ENCODE measurements at regions not wholly inside any gene's neighbourhood (a gene's known extent, or its start where the extent isn't known, plus 50 kb on each side); places are given as distances from the start of the nearest gene placed in this dataset.
"Not testable (repeated sequence)": the region's sequence is repeated elsewhere in the genome, so short reads cannot be mapped to it uniquely, and the experiment has no call there.

GRCh38 chr5:12095808-12096281 lies 191.6 kb upstream of the CTNND2 start:
- no peak for TF ChIP-seq CTCF (conservative IDR thresholded peaks at IDR 0.05; ENCODE audit: low read depth, low read length)
- DNase-seq (ENCODE audit: low read depth), result no peak
- H3K4me3 ChIP-seq (ENCODE audit: low read depth, low read length), result no peak overlapping the region

- no peak for TF ChIP-seq CTCF (conservative IDR thresholded peaks at IDR 0.05; ENCODE audit: low read depth, low read length)
- H3K4me3 ChIP-seq (ENCODE audit: low read depth, low read length), result no peak overlapping the region
- DNase-seq (ENCODE audit: low read depth), result no peak
Observed at GRCh38 chr5:12093586-12093985, 189.3 kb upstream of the CTNND2 start.

- no peak for TF ChIP-seq CTCF (conservative IDR thresholded peaks at IDR 0.05; ENCODE audit: low read depth, low read length)
- DNase-seq (ENCODE audit: low read depth), result no peak
- H3K4me3 ChIP-seq (ENCODE audit: low read depth, low read length), result no peak overlapping the region
Observed at GRCh38 chr5:12080761-12081160, 176.5 kb upstream of the CTNND2 start.

- H3K4me3 ChIP-seq (ENCODE audit: low read depth, low read length); DNase-seq (ENCODE audit: low read depth): not testable (repeated sequence)
Observed at GRCh38 chr5:12078286-12078685, 174.0 kb upstream of the CTNND2 start.

GRCh38 chr5:12073426-12073825 lies 169.2 kb upstream of the CTNND2 start:
- TF ChIP-seq CTCF (conservative IDR thresholded peaks at IDR 0.05; ENCODE audit: low read depth, low read length), result no peak
- no peak for DNase-seq (ENCODE audit: low read depth)
- H3K4me3 ChIP-seq (ENCODE audit: low read depth, low read length), result no peak overlapping the region

GRCh38 chr5:12072441-12072840 lies 168.2 kb upstream of the CTNND2 start:
- H3K4me3 ChIP-seq (ENCODE audit: low read depth, low read length), result no peak overlapping the region
- no peak for DNase-seq (ENCODE audit: low read depth)
- TF ChIP-seq CTCF (conservative IDR thresholded peaks at IDR 0.05; ENCODE audit: low read depth, low read length), result no peak

- no peak for TF ChIP-seq CTCF (conservative IDR thresholded peaks at IDR 0.05; ENCODE audit: low read depth, low read length)
- DNase-seq (ENCODE audit: low read depth), result no peak
- H3K4me3 ChIP-seq (ENCODE audit: low read depth, low read length), result no peak overlapping the region
Observed at GRCh38 chr5:12071455-12071854, 167.2 kb upstream of the CTNND2 start.
